NCI-H128 (cell line): ENCODE measurements at regions not wholly inside any gene's neighbourhood (a gene's known extent, or its start where the extent isn't known, plus 50 kb on each side); places are given as distances from the start of the nearest gene placed in this dataset.

Experiments
- DNase-seq: peaks from one replicate; lab custom pipeline; 2025; ENCODE audit not compliant: unreplicated experiment; lab: John Stamatoyannopoulos, UW

DNA sequence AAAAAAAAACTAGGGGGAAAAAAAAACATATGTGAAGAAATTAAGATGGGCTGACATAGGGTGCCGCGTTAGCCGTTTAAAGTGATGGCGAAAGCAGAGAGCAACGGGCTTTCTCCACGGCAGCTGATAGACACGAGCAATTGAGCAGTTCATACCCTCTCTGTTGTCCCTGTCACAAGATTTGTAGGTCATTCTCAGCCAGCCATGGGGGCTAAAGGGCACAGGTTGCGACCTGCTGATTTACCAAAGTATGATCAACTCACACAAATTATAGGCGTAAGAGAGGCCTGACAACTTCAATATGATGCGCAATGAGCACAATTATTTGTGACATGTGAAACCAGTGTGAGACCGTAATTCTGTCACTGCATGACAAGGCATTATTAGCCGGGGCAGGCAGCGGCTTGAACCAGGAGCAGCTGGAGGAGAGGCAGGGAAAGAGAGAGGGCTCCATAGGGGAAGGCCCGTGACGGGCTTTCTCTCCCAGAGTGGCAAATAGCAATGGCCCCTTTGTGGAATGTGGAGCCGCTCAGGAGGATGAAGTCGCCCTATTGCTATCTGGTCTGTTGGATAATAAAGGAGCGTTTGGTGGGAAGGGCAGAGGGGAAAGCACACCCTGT, 195.1 kb upstream of the HABP2 start:
- no peak for DNase-seq

DNA sequence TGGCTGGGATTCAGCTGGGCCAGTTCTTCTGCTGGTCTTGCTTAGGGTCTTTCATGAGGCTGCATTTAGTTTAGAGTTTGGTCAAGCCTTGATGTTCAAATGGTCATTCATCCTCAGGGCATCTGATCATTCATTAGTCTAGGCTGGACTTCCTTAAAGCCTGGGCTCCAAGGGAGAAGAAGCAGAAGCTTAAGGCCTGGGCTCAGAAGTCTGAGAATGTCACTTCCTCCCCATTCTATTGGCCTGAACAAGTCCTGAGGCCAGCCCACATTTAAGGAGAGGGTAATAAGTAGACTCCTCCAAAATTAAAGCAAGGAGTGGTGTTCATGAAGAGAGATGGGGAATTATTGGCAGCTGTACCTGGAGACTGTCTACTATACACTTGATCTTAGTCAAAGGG, 193.2 kb upstream of the HABP2 start:
- DNase-seq: no peak

DNA sequence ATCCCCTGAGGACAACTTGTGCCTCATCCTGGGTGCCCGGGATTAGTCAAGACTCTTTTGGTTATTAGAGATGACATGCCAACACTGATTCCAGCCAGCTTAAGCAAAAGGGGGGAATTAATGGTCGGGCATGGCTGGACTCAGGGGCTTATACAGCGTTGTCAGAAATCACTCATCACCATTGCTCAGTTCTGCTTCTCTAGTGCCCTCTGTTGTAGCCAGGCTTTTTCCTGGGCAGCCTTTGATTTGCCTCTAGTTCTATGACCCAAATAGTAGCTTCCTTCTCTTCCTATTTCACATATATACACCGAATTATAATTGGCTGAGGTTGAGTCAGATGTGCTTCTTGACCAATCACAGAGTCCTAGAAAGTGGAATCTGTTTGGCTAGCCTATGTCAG, 192.0 kb upstream of the HABP2 start:
- DNase-seq: no peak

DNA sequence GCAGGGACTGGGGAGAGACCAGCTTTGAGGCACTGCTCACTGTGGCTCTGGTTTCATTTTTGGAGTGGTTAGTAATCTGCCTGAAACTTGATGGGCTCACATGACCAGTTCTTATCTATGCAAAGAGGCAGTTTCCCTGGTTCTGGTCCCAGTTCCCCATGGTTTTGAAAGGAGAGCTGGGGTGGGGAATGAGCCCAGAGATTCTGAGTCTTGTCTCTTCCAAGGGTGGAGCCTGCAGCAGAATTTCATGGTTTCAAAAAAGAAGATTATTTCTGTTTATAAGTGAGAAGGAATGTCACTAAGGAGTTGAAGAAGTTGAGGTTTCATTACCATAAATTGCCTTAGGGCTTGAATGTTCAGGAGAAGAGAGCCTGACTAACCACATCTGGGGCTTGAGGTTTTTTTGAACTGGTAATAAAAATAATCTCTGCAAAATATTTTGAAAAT, 190.2 kb upstream of the HABP2 start:
- DNase-seq: no peak

DNA sequence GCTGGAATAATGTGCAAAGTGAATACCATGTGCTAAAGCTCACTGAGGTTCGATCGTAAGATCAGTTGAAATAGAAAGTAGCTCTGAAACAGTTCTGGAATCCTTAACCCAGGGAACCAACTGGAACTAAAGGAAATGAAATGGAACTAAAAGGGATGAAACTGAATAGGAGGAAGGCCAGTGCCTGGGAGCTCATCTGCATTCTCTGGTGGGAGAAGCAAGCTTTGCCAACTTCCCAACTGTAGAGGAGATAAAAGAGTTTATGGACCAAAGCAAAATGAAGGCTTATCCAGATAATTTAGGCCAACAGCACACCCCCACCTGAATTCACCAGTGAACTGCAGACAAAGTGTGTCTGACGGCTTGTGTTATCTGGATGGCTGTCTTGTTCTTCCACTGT, 188.6 kb upstream of the HABP2 start:
- no peak for DNase-seq

DNA sequence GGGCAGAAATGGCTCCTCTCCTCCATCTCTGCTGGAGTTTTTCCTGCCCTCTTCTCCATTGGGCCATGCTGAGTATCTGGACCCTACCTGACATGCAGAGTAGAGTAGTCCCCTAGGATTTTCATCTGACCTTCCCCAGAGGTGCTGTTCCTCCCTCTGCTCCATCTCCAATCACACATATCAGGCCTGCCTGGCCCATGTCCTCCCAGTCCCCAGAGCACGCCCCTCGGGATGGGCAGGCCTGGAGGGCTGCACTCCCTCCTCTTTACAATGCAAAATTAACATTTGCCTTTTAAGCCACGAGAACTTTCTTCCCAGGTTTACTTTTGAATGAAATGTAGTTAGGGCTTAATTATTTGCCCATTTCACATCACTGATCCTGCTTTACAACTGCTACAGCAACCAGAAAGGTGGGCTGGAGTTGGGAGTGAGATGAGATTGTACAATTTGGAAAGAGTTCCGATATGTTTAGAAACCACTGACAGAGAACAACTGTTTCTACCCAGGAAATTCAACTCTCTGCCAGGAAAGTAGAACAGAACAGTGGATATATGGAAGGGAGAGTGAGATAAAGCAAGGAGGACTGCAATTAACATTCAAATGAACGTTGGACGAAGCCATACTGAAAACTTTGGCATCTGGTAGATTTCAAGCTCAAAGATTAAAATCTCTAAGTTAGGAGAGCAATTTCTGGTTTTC, 184.0 kb upstream of the HABP2 start:
- no peak for DNase-seq

DNA sequence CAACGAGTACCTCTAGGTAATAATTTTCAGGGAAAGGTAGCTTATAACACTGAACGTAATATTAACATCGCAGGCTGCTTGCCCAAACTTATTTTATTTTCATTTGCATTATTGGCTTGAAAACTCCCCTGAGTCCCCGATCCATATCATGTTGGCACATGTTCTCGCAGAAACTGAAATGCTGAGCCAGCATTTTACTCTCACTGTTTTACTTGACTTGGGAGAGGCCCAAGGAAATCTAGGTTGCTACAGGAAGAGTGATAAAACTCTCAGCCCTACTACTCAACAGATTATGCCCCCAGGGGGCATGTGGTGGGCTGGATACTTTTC, 183.5 kb upstream of the HABP2 start:
- DNase-seq: no peak

DNA sequence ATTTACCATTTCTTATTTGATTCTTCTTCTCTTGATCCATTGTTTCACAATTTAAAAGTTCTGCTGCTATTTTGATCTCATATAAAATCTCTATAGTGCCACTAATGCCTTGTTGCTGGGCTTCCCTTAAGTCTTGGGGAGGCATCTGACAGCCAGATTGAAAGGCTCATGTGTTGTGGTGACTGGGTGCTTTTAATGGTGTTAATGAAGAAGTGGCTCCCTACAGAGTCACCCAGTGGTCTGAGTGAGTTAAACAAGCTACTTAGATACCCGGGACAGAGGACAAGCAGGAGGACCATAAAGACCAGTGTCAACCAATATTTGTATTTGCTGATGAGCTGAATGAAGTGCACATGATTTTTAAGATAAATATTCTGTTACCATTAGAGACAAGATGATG, 176.4 kb upstream of the HABP2 start:
- DNase-seq: no peak

DNA sequence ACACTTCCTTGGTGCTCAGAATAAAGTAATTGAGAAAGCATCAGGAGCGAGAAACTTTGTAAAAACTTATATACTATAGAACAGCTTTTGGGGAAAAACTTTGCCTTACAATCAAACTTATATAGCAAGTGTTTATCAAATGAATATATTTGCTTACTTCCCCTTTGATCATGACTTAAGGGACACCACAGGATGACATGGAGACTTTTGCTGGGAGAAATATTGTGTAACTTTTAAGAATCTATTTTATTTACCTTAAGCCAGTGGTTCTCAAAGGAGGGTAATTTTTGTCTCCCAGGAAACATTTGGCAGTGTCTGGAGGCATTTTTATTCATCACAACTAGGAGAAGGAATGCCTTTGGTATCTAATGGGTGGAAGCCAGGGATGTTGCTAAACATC, 173.8 kb upstream of the HABP2 start:
- DNase-seq: no peak

DNA sequence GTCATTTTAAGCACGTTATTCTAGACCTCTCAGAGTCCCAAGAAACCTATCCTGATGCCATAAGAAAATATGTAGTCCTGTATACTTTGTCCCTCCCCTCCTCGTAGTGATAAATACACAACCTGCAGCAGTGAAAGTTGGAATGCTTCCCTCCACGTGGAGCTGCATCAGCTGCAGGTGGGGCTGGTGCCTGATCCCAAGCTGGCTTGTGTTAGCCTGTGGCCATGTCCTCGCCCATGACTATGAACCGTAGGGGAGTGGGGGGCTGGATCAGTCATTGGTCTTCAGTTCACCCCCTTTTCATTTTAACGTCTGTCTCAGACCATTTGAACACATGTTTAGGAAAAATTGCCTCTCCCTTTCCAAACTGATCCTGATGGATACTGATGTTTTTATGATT, 171.4 kb upstream of the HABP2 start:
- no peak for DNase-seq

DNA sequence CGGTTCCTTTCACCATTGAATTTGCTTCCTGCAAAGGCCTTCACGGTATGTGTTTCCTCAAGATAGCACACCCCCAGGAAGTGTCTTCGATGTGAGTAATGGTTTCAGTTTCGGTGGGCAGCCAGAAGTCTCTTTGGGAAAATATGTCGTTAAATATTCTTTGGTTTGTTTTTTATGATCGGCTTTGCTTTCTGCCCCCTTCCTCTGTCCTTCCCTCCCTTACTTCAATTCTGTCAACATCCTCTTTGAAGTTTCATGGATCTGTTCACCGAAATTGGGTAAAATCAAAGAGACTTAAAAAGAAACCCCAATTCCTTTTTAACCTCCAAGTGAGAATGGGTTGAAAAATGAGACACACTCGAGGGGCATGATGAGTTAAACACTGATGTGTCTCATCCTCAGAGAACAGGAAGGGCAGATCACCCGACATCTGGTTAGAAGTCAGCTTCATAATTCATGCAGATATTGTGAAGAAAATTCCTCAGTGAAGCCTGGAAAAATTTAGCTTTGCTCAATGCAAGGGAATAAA, 170.8 kb upstream of the HABP2 start:
- no peak for DNase-seq

DNA sequence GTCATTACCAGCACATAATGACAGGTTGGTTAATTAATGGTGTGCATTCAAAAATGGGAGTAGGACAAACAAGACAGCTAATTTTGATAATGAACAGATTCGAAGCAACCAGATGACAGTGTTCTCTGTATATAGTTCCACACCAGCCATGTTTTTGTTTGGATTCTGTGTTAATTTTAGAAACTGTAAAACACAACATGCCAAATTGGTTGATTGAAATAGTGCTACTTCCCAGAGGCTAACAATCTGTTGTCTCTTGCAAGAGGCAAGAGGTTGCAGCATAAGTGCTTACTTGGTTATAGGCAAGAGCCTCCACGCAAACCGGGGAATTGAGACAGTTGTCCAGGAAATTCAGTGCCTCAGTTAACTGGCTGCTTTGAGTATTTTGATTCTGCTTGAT, 170.2 kb upstream of the HABP2 start:
- no peak for DNase-seq

DNA sequence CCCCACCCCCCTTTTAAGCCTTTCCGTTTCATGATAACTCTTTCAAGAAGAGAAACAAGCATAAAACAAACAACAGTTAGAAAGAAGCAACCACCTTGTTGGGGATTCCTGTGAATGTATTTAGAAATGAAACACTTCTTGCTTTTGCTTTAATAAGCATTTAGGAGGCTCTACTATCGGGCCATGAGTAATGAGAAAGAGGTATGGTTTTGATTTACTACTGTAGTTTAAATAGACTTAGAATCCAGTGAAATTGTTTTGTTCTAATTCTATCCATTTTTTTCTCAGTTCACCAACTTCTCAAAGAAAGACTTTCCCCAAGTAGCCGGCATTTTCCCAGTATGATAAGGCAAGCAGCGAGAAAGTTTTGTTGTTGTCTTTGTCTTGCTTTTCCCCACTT, 168.7 kb upstream of the HABP2 start:
- no peak for DNase-seq

DNA sequence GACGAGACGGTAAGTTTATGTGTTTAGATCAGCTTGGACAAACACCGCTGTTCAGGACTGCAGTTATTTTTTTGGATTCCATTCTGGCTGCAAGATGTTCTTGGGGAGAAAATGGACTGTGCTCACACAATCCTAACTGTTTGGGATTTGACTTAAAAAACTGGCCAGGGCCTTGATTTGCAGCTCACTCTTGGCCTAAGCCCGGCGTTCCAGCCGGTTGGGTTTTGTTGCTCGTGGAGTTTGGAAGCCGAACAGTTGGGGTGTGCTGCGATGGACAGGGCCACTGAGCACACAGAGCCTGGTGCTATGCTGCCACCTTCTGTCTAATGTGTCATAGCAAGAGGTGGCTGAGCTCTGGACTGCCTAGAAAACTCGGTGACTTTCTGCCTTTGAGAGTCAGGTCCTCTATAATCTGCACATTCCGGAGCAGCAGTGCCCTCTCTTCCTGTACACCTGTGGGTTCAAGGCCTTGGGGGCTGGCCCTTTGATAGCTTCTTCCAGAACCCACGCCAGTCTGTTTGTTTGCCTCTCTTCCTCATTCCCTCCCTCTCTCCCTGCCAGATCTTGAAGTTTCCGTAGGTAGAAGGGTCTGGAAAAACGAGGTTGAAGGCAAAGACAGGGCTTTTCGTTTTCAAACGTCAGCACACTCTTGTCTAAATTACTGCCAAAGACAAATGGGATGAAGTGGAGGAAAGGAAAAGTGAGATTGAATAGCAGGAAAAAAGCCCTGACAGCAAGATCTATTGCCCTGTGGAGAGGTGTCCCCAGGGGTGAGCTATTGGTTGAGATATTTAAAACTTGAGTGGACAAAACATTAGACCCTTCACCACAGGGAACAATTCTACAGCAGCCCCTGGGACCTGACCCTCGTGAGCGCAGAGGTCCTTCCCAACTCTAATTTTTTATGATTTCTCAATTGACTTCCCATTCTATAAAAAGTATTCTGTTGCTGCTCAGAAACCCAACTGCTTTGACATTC, 167.5 kb upstream of the HABP2 start:
- peak; percentile 45 for DNase-seq

DNA sequence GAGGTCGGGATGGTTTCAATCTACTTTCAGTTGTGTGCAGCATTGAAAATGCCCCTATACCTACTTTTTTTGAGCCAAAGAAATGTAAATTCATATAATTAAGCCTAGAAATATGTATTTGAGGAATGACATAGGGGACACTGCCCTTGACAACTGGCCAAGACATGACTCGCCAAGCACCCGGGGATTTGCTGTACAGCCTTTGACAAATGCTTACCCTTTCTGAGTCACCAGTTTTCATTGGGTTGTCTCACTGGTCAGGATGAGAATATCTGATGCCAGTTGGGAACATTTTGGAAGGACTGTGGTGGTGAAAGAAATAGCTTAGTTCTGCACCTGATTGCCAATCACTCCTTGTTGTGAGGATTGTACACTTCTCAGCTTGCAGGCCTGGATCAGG, 166.8 kb upstream of the HABP2 start:
- DNase-seq: no peak

DNA sequence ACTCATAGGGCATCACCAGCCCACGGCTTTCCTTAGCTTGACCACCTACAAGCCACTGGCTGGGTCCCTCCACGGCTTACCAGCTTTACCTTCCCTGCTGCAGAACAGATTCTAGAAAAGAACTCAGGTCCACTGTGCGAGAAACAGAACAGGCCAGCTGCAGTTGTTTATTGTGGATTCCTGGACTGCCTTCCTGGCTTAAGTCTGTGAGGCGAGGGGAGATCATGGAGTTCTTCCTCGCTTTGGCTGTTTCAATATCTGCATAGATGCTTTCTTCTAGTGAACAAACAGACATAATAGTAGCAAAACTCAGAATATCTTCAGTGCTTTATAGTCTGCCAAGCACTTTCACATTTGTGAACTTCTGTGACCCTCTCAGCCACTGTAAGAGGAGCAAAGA, 162.9 kb upstream of the HABP2 start:
- DNase-seq: no peak

DNA sequence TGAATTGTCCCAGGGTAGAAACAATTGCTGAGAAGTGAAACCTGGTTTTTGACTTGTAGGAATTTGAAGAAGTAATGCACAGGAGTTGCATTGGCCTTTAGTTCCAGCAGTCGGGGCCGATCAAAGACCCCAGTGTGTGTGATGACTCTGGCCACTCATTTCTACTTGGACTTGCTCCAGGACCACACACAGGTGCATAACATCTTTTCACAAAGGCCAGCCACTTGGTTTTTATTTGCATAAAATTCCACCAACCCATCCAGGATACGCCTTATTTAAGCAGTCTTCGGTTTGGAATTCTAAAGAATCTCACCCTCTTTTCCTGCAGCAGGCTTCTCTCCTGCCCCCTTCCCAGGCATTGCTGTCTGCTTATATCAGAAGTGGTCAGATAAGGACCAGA, 162.0 kb upstream of the HABP2 start:
- no peak for DNase-seq

DNA sequence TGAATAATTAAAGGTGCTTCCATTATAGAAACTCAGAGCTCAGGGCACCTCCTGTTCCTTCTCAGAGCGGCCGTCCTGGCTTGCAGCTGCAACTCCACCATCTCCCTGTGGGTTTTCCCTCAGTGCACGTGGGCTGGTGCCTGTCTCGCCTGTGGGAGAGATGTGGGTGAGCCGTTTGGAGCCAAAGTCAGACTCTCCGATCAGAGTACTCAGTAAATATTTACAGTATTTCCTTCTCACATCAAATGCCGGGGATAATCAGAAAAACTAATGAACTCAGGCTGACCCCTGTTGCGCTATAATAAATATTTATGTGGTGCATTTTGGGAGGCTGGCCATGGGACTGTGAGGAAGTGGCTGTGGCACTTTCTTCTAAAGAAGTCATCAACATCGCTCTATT, 155.8 kb upstream of the HABP2 start:
- DNase-seq: no peak

DNA sequence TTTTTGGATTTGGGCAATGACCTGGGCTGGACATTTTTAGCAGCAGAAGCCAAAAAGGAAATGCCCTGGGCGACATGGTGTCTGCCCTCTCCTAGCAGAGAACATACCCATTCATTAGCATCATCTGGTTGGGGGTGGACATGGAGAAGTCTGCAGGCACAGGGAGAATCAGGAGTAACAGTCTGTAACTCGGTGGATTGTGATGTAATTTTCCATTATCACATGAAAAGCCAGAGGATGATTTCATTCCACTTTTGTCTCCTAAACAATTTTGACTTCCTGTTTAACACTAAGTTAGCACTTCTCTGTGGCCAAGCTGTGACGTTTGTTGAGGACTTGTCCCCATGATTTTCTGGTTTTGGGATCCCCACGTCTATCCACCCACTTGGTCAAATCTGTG, 153.8 kb upstream of the HABP2 start:
- no peak for DNase-seq

DNA sequence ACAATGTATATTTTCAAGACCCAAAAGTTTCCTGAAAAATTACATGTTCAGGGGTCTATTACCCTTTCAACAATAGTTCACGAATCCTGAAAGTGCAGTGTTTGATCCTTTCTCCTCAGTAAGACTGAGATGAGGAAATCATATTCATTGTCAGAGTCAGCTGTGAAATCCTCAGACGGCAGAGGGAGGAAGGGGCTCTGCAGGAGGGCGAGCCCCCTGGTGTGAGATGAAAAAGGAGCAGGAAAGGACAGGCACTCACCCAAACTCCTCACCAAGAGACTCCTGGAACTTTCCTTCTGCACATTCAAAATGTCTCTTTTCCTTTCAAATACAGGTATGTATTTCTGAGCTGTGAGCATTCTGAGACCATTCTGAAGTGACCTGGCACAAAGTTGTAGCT, 150.3 kb upstream of the HABP2 start:
- no peak for DNase-seq

DNA sequence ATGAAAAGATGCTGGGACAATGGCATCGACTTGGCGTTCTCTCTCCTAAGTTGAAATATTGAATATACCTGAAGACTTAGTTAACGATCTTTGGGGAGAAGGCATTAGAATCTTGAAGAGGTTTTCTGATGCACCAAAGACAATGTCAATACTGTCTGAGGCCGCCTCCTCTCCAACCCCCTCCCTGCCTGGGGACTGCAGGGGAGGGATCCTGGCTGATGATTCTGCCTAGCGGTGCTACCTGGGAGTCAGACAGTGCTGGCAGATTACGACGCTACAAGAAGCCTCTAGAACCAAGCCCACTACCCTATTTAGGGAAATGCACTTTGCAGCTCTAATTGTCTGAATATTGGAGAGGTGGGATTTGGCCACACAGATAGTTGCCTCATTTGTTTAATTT, 145.6 kb upstream of the HABP2 start:
- no peak for DNase-seq

DNA sequence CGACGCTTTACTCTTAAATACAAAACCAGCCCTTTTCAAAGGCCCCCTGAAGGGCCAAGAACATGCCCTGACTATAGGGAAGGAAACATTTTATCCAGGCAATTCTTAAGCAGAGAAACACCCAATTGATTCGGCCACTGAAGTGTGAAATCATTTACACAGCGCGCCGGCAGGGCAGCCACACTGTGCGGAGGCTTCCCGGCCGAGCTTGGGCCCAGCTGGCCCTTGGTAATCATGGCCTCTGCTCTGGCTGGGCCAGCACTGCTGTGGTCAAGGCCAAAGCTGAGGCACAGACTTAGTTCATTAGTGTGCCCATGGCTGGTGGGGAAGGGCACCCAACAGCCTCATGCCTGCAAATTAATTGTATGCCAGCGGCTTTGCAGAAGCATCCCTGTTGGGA, 143.7 kb upstream of the HABP2 start:
- DNase-seq: no peak
